Osteoblast (primary cell): ENCODE measurements at regions not wholly inside any gene's neighbourhood (a gene's known extent, or its start where the extent isn't known, plus 50 kb on each side); places are given as distances from the start of the nearest gene placed in this dataset.

Experiments
- DNase-seq: peaks from one replicate; pipeline ENCODE4 v3.0.0; 2011; ENCODE audit warnings: low spot score, mixed read lengths; ENCODE audit not compliant: insufficient read length; ENCODE audit errors: missing footprints
- H2AFZ ChIP-seq: 2 replicates; pipeline ENCODE4 v1.6.0; 2011; ENCODE audit warnings: mild to moderate bottlenecking, low read length
- H3K27ac ChIP-seq: 2 replicates; pipeline ENCODE4 v1.5.1; 2011; ENCODE audit warnings: mild to moderate bottlenecking, low read depth, low read length, moderate library complexity
- H3K27me3 ChIP-seq: 2 replicates; pipeline ENCODE4 v1.6.0; 2012; ENCODE audit warnings: mild to moderate bottlenecking, control low read depth, inconsistent platforms, low read length, moderate library complexity; ENCODE audit not compliant: insufficient read depth
- H3K36me3 ChIP-seq: 2 replicates; pipeline ENCODE4 v1.5.1; 2011; ENCODE audit warnings: mild to moderate bottlenecking, low read length, control low read depth, moderate library complexity; ENCODE audit not compliant: insufficient read depth
- H3K4me1 ChIP-seq: 2 replicates; pipeline ENCODE4 v1.5.1; 2011; ENCODE audit warnings: mild to moderate bottlenecking, low read length, control low read depth, moderate library complexity; ENCODE audit not compliant: insufficient read depth
- H3K4me2 ChIP-seq: 2 replicates; pipeline ENCODE4 v1.6.0; 2011; ENCODE audit warnings: mild to moderate bottlenecking, low read length; ENCODE audit not compliant: insufficient read depth
- H3K4me3 ChIP-seq: fragments of 200-600 bp; sonication (generic); 3 replicates; pipeline ENCODE4 v1.5.1; 2012; ENCODE audit warnings: mild to moderate bottlenecking, low read length, inconsistent platforms; ENCODE audit not compliant: insufficient read depth
- H3K79me2 ChIP-seq: 2 replicates; pipeline ENCODE4 v1.6.0; 2012; ENCODE audit warnings: mild to moderate bottlenecking, low read length, control low read depth, inconsistent platforms; ENCODE audit not compliant: insufficient read depth
- H3K9me3 ChIP-seq: 2 replicates; pipeline ENCODE4 v1.5.1; 2011; ENCODE audit warnings: low read depth, low read length, control low read depth
- H4K20me1 ChIP-seq: 2 replicates; pipeline ENCODE4 v1.6.0; 2012; ENCODE audit warnings: mild to moderate bottlenecking, low read length, control low read depth; ENCODE audit not compliant: insufficient read depth
- TF ChIP-seq, protein P1 (sequence below): IDR thresholded peaks from 2 replicates; pipeline ENCODE4 v1.5.1; 2011; ENCODE audit warnings: mild to moderate bottlenecking, low read depth, low read length, moderate library complexity; ENCODE audit errors: extremely low read depth

DNA sequence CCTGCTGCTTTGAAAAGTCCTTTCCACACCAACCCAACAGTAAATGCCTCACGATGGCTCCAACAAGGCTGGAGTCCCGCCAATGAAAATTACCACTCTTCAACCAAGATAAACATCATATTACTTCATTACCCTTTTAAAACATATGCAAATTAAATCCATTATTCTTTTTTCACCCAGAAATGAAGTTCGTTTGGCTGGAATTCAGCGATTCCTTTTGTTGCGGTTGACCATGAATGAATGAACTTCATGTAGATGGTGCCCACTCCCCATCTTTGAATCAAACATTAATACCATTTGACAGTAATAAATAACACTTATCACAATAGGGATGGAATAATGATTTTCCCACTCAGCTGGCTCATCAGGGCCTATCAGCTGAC, 211.5 kb upstream of the TOX3 start:
- H3K27me3 ChIP-seq = no peaks in the 10 kb centered on the region

DNA sequence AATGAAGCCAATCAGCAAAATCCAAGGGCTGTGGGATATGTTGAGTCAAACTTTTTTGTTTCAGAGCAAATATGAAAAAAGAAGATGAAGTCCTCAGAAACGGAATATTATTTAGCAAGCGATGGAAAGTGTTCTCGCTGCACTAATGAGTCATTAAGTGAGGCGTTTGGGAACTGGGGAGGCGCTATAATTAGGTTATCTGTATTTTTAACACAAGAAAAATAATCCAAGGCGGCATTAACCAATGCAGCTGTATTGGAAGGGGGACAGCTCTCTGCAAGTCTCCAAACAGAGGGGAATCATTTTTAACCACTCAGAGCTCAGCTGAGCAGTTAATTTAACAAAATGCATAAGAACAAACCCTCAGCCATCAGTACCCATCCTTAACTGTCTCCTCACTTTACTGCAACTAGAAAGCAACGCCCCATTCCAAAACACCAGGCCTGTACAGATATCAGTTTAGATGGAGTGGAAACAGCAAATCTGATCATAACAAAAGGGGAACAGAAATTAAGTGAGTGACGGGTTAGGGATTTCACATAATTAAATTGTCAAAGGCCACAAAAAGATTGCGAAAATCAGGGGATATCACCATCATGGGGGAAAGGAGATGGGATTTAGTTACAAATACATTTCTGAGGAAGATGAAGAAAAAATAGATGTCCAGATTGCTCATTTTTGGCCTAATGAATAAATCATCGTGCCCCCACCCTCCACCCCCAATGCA, 211.0 kb upstream of the TOX3 start:
- Histone ChIP-seq H3K4me3 (no peak overlapping the region), H2AFZ (no peak overlapping the region), H3K4me2 (no peak overlapping the region), H3K4me1 (no peaks in the 10 kb centered on the region), H3K36me3 (no peaks in the 10 kb centered on the region), H4K20me1 (no peaks in the 10 kb centered on the region), H3K79me2 (no peaks in the 10 kb centered on the region), H3K27ac (no peak overlapping the region), H3K9me3 (no peaks in the 10 kb centered on the region), H3K27me3 (no peaks in the 10 kb centered on the region)
- TF ChIP-seq, protein P1, sequence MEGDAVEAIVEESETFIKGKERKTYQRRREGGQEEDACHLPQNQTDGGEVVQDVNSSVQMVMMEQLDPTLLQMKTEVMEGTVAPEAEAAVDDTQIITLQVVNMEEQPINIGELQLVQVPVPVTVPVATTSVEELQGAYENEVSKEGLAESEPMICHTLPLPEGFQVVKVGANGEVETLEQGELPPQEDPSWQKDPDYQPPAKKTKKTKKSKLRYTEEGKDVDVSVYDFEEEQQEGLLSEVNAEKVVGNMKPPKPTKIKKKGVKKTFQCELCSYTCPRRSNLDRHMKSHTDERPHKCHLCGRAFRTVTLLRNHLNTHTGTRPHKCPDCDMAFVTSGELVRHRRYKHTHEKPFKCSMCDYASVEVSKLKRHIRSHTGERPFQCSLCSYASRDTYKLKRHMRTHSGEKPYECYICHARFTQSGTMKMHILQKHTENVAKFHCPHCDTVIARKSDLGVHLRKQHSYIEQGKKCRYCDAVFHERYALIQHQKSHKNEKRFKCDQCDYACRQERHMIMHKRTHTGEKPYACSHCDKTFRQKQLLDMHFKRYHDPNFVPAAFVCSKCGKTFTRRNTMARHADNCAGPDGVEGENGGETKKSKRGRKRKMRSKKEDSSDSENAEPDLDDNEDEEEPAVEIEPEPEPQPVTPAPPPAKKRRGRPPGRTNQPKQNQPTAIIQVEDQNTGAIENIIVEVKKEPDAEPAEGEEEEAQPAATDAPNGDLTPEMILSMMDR = no peak
- DNase-seq = no peak

More for the DNA sequence above, 211.5 kb upstream of the TOX3 start:
- TF ChIP-seq, protein P1 = no peak
- no peak overlapping the region for H3K4me3 ChIP-seq
- H3K79me2 ChIP-seq = no peaks in the 10 kb centered on the region
- no peak overlapping the region for H2AFZ ChIP-seq
- H4K20me1 ChIP-seq = no peaks in the 10 kb centered on the region
- no peak overlapping the region for H3K4me2 ChIP-seq
- no peak for DNase-seq
- H3K36me3 ChIP-seq = no peaks in the 10 kb centered on the region
- H3K9me3 ChIP-seq = no peaks in the 10 kb centered on the region
- H3K4me1 ChIP-seq = no peaks in the 10 kb centered on the region
- no peak overlapping the region for H3K27ac ChIP-seq

DNA sequence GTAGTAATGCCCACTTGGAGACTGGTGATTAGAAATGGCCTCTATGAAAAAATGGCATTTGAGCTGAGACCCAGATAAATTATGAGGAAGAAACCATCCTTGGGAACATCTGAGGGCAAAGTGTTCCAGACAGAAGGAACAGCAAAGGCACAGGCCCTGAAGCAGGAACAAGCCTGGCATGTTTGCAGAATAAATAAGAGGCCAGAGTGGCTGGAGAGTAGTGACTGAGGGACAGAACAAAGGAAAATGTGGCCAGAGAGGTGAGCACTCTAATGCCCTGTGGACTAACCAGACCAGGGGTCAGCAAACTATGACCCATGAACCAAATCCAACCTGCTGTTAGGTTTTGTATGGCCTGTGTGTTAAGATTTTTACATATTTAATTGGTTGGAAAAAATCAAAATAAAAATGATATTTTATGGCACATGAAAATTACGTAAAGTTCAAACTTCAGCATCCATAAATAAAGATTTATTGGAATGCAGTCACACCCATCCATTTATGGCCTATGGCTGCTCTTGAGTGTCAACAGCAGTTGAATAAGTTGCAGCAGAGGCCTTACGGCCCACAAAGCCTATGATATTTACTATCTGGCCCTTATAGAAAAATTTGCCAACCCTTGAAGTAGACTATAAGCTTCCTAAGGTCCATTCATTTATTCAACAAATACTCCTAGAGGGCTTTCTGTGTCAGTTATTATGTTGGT, 210.0 kb upstream of the TOX3 start:
- Histone ChIP-seq H3K36me3 (no peaks in the 10 kb centered on the region), H3K4me3 (no peak overlapping the region), H2AFZ (no peak overlapping the region), H4K20me1 (no peaks in the 10 kb centered on the region), H3K9me3 (no peaks in the 10 kb centered on the region), H3K27me3 (no peaks in the 10 kb centered on the region), H3K4me2 (no peak overlapping the region), H3K27ac (no peak overlapping the region), H3K79me2 (no peaks in the 10 kb centered on the region), H3K4me1 (no peaks in the 10 kb centered on the region)
- DNase-seq = no peak
- TF ChIP-seq, protein P1 = no peak

DNA sequence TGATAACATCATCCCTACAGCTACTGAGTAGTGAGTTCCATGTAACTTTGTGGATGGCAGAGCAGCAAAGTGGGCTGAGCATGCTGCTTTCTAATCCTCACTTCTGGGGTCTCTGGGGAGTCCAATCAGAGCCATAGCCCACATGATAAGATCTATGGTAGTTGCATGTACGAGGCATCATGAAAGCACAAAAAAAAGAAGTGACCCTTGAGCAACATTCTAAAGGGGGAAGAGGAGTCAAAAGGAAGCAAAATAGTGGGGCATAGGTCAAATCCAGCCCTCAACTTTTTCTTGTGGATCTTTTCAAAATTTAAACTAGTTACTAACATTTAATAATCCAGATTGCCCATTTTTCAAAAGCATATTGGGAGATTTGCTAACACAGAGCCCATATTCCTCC, 208.5 kb upstream of the TOX3 start:
- Histone ChIP-seq H3K4me3 (no peak overlapping the region), H3K27ac (no peak overlapping the region)
- no peak for DNase-seq

More for the DNA sequence above, 208.5 kb upstream of the TOX3 start:
- Histone ChIP-seq H3K9me3 (no peaks in the 10 kb centered on the region), H4K20me1 (no peaks in the 10 kb centered on the region), H3K79me2 (no peaks in the 10 kb centered on the region), H3K27me3 (no peaks in the 10 kb centered on the region), H2AFZ (no peak overlapping the region), H3K4me2 (no peak overlapping the region), H3K36me3 (no peaks in the 10 kb centered on the region), H3K4me1 (no peaks in the 10 kb centered on the region)
- TF ChIP-seq, protein P1 = no peak
